Stimulated activated CD4-positive, alpha-beta T cell treated with anti-CD3 and anti-CD28 coated beads, Interleukin-4, amount 100 ng/mL, for 1 hour (primary cell): ENCODE measurements at regions not wholly inside any gene's neighbourhood (a gene's known extent, or its start where the extent isn't known, plus 50 kb on each side); places are given as distances from the start of the nearest gene placed in this dataset.

Experiments used
- DNase-seq: peaks from one replicate; pipeline ENCODE4 v3.0.0-alpha.2; 2020

DNA sequence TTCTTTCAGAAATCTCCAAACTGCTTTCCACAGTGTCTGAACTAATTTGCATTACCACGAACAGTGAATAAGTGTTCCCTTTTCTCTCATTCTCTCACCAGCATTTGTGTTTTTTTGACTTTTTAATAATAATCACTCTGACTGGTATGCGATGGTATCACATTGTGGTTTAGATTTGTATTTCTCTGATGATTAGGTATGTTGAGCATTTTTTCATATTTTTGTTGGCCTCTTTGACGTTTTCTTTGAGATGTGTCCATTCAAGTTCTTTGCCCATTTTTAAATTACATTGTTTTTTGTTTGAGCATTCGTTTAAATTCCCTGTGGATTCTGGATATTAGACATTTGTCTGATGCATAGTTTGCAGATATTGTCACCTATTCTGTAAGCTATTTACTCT is 1639.6 kb upstream of the TENM4 start:
- DNase-seq = no peak

GRCh38 chr11:81072273-81072672 is 1631.4 kb upstream of the TENM4 start:
- DNase-seq = no peak

- no peak for DNase-seq
These were observed 1630.8 kb upstream of the TENM4 start for GRCh38 chr11:81071606-81072005.

- no peak for DNase-seq
These were observed 1630.1 kb upstream of the TENM4 start for GRCh38 chr11:81070948-81071347.

DNA sequence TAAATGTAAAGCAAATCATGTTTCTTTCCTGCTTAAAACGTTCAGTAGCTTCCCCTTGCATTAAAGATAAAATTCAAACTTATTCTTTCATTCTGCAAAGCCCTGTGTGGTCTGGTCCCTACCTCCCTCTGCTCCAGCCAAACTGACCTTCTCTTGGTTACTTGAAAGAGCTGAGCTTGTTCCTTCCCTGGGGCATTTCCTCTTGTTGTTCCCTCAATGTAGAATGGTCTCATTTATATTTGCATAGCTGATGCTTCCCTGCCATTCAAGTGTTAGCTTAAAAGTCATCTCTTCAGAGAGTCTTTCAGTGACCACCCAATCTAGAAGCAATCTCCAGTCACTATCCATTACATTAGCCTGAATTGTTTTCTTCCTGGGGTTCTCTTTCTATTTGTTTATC is 1618.5 kb upstream of the TENM4 start:
- DNase-seq = no peak

- no peak for DNase-seq
These were observed 1611.7 kb upstream of the TENM4 start for GRCh38 chr11:81052344-81053158.

DNA sequence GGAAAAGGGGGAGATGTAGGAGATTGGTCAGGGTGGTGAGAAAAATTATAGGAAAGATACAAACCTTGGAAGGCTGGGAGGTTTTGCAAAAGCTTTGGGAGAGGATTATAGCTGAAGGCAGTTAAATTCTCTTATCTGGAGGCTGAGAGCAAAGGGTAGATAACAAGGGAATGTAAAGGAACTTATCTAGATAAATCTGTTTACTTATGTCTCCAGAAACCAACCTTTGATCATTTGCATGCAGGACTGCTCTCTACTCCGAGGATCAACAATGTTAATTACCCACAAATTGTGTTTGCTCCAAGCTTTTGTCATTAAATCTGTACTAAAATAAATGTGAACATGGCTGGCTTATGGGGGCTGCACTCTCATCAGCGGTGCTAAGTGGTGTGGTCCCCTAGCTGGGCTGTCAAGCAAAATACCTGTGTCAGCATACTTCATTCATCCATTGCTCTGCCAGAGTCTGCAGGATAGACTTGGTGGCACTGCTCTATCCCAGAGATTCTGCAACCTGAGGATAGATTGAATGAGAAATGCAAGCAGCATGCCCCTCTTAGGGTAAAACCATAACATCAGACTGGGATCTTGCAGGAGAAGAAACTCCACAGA is 1599.2 kb upstream of the TENM4 start:
- no peak for DNase-seq

GRCh38 chr11:81036168-81036870 is 1595.5 kb upstream of the TENM4 start:
- DNase-seq = no peak

DNA sequence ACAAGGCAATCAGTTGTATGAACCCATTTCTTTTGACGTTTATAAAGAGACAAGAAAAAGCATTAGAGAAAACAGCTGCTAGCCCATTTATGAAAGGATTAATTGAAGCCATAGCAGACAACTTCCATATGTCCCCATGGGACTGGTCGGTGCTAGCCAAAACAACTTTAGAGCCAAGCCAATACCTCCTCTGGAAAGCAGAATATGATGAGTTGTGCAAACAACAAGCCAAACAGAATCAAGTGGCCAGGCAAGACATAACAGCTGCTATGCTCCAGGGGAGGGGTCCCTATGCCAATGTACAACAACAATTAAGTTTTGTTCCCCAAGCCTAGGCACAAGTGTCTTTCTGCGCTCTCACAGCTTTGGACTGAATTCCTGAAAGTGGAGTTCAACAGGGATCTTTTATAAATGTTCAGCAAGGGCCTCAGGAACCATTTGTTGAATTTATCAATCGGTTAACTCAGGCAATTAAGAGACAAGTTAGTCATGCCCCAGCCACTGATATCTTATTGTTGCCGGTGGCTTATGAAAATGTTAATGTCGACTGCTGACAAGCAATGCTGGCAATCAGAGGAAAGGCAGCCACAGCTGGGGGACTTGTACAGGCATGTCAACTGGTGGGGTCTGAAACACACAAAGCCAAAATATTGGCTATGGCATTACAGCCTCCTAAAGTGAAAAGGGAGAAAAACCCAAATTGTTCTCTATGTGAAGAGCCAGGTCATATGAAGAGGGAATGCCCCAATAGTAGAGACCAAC is 1593.1 kb upstream of the TENM4 start:
- no peak for DNase-seq

DNA sequence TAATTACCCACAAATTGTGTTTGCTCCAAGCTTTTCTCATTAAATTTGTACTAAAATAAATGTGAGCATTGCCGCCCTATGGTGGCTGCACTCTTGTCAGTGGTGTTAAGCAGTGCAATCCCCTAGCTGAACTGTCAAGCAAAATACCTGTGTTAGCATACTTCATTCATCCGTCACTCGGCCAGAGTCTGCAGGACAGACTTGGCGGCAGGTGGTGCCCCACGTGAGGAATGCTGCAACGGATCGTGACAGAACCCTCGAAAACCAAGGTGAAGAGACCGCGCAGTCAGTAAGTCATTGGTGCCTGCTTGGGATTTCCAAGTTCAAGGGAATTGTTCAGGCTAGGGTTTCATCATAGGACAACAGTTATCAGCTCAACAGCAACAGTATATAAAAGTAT is 1592.1 kb upstream of the TENM4 start:
- no peak for DNase-seq

- DNase-seq = no peak
These were observed 1589.4 kb upstream of the TENM4 start for GRCh38 chr11:81030186-81030585.

DNA sequence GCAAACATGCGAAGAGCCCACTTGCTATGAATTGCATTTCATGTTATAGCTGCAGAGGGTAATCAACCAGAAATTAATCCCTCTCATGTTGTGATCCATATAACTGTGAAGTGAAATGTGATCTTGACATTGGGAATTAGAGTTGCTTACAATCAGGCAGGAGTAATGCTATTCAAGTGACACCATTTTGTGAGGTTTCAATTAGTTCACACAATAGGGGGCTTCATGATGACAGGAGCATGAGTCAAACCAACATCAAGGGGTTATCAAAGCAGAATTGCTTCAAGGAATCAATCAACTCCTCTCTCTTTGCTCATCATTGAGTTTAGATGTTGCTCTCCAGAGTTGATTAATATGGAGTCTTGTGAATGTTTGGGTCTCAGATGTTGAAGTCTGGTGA is 1585.2 kb upstream of the TENM4 start:
- DNase-seq = no peak

GRCh38 chr11:81022057-81022456 is 1581.2 kb upstream of the TENM4 start:
- no peak for DNase-seq

DNA sequence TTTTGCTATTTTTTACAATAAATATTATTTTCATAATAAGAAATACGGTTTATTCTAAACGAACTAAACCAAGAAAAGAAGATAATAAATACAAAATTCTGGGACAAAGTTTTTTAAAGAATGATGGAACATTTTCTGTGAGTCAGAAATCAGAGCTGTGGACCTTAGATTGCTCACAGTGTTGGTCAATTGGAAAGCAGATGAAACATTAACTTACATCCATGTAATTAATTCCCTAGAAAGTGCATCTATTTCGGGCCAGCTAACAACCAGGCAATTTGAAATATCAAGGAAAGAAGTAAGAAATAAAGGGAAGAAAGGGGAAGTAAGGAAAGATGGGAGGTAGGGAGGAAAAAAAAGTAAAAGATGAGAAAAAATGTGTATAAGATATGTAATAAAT is 1569.8 kb upstream of the TENM4 start:
- no peak for DNase-seq

- DNase-seq = no peak
These were observed 1566.2 kb upstream of the TENM4 start for GRCh38 chr11:81007046-81007445.

GRCh38 chr11:81005595-81005994 is 1564.8 kb upstream of the TENM4 start:
- no peak for DNase-seq

DNA sequence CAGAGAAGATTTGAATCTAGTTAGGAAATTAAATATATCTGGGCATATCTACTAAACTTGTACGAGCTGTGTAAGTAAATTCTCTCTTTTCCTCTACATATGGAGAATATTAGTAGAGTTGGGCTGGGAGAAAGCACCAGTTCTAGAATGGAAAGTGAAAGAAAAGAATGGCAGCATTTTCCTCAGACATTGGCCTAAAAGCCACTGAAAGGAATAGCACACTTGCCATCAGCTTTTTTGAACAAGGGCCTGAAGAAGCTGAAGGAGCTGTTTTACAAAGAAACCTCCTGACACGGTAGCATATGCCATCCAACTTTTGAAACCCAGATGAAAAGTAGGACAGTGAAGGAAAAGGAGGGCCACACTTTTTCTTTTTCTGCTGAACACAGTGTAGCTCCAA is 1563.7 kb upstream of the TENM4 start:
- no peak for DNase-seq

- no peak for DNase-seq
These were observed 1561.5 kb upstream of the TENM4 start for GRCh38 chr11:81002374-81002773.

DNA sequence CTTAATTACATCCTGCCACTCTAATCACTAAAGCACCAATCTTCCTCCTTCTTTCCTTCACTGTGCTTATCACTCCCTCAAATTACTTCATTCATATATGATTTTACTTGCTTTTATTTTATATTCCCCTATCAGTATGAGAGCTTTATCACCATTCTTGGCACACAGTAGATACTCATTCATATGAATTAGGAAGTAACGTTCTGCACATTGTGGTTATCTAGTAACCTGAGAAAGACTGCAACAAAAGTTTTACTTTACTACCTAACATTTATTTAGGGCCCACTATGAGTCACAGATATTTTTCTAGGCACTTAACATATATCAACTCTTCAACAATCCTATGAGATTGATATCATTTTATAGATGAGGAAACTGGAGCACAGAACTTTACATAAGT is 1559.9 kb upstream of the TENM4 start:
- no peak for DNase-seq

- DNase-seq = no peak
These were observed 1559.5 kb upstream of the TENM4 start for GRCh38 chr11:81000334-81000733.

DNA sequence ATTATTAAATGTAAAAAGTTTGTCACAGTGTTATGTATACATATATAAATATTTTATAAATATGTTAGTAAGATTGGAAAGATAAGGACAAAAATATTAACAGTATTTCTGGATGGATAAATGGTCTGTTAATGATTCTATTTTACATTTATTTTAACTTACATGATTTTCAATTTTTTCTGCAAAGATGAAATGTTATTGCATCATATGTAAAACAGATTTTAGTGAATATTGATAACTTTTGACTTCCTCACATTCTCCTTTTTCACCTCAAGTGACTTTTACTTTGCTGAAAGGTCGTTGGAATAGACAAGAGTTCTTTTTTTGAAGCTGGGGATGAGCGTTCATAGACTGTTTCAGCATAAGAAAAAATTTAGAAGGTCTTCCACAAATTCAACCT is 1554.7 kb upstream of the TENM4 start:
- DNase-seq = no peak

- DNase-seq = no peak
These were observed 1552.7 kb upstream of the TENM4 start for GRCh38 chr11:80993536-80993935.

- DNase-seq = no peak
These were observed 1550.1 kb upstream of the TENM4 start for GRCh38 chr11:80990885-80991284.
